K562 (cell line): ENCODE measurements at regions not wholly inside any gene's neighbourhood (a gene's known extent, or its start where the extent isn't known, plus 50 kb on each side); places are given as distances from the start of the nearest gene placed in this dataset.
A peak's percentile ranks its signal among the peaks of the same experiment; 100 is the strongest.

Source experiments
- CBX1 ChIP-seq: sonication (generic); IDR thresholded peaks from 2 replicates; pipeline ENCODE4 v1.6.1; 2016; ENCODE audit warnings: antibody characterized with exemption, low read depth, mild to moderate bottlenecking
- CHD2 ChIP-seq: IDR thresholded peaks from 2 replicates; pipeline ENCODE4 v1.6.1; 2011; ENCODE audit warnings: low read depth, low read length
- EP300 ChIP-seq: IDR thresholded peaks from 2 replicates; pipeline ENCODE4 v1.6.1; 2012; ENCODE audit warnings: low read length, improper control_type of control experiment
- MBD2 ChIP-seq: sonication (generic); IDR thresholded peaks from 2 replicates; pipeline ENCODE4 v1.6.1; 2016; ENCODE audit warnings: low read depth, borderline replicate concordance
- TOE1 ChIP-seq, 2 experiments: fragments of 450-650 bp in 1 of 2; sonication (generic) in 1 of 2; formaldehyde crosslinking in 1 of 2; IDR thresholded peaks; 2 replicates each; pipeline versions ENCODE4 v1.7.1 to v1.8.0; 2016 to 2022; ENCODE audit warnings: borderline replicate concordance in 2 of 2, mild to moderate bottlenecking in 2 of 2, antibody characterized with exemption in 1 of 2, inconsistent platforms in 1 of 2, low read depth in 1 of 2, missing genetic modification reagents in 1 of 2, moderate library complexity in 1 of 2
- YY1 ChIP-seq, 3 experiments: IDR thresholded peaks; 2 replicates each; pipeline ENCODE4 v1.6.1; 2011; ENCODE audit warnings: low read length in 2 of 3, mild to moderate bottlenecking in 2 of 3, moderate library complexity in 2 of 3, borderline replicate concordance in 1 of 3, control low read depth in 1 of 3, low read depth in 1 of 3; ENCODE audit not compliant: insufficient read depth in 3 of 3, insufficient replicate concordance in 2 of 3, control insufficient read depth in 1 of 3, insufficient read length in 1 of 3; ENCODE audit errors: extremely low read depth in 1 of 3
- TF ChIP-seq, protein P1 (sequence below): fragments of 250-450 bp; sonication (Bioruptor Pico); IDR thresholded peaks from 2 replicates; pipeline ENCODE4 v1.4.0; 2020; ENCODE audit warnings: mild to moderate bottlenecking, moderate library complexity, borderline replicate concordance
- TF ChIP-seq, protein P2 (sequence below): sonication (generic); formaldehyde crosslinking; IDR thresholded peaks from 2 replicates; pipeline ENCODE4 v1.8.0; 2023; ENCODE audit warnings: mild to moderate bottlenecking, missing genetic modification reagents
- TF ChIP-seq, protein P3 (sequence below): fragments of 450-650 bp; formaldehyde crosslinking; IDR thresholded peaks from 2 replicates; pipeline ENCODE4 v1.4.0; 2022; ENCODE audit warnings: missing genetic modification characterization
- TF ChIP-seq, protein P4 (sequence below): fragments of 250-450 bp; sonication (Bioruptor Pico); IDR thresholded peaks from 2 replicates; pipeline ENCODE4 v1.4.0; 2020

GRCh38 chr9:129413537-129414376, 207.1 kb downstream of the C9orf50 start (continued):
- TF ChIP-seq, protein P1, sequence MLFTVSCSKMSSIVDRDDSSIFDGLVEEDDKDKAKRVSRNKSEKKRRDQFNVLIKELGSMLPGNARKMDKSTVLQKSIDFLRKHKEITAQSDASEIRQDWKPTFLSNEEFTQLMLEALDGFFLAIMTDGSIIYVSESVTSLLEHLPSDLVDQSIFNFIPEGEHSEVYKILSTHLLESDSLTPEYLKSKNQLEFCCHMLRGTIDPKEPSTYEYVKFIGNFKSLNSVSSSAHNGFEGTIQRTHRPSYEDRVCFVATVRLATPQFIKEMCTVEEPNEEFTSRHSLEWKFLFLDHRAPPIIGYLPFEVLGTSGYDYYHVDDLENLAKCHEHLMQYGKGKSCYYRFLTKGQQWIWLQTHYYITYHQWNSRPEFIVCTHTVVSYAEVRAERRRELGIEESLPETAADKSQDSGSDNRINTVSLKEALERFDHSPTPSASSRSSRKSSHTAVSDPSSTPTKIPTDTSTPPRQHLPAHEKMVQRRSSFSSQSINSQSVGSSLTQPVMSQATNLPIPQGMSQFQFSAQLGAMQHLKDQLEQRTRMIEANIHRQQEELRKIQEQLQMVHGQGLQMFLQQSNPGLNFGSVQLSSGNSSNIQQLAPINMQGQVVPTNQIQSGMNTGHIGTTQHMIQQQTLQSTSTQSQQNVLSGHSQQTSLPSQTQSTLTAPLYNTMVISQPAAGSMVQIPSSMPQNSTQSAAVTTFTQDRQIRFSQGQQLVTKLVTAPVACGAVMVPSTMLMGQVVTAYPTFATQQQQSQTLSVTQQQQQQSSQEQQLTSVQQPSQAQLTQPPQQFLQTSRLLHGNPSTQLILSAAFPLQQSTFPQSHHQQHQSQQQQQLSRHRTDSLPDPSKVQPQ, result no peak
- TF ChIP-seq CHD2, result peak; percentile 38; the same call in 1 of the 2 replicates
- TF ChIP-seq, protein P2, sequence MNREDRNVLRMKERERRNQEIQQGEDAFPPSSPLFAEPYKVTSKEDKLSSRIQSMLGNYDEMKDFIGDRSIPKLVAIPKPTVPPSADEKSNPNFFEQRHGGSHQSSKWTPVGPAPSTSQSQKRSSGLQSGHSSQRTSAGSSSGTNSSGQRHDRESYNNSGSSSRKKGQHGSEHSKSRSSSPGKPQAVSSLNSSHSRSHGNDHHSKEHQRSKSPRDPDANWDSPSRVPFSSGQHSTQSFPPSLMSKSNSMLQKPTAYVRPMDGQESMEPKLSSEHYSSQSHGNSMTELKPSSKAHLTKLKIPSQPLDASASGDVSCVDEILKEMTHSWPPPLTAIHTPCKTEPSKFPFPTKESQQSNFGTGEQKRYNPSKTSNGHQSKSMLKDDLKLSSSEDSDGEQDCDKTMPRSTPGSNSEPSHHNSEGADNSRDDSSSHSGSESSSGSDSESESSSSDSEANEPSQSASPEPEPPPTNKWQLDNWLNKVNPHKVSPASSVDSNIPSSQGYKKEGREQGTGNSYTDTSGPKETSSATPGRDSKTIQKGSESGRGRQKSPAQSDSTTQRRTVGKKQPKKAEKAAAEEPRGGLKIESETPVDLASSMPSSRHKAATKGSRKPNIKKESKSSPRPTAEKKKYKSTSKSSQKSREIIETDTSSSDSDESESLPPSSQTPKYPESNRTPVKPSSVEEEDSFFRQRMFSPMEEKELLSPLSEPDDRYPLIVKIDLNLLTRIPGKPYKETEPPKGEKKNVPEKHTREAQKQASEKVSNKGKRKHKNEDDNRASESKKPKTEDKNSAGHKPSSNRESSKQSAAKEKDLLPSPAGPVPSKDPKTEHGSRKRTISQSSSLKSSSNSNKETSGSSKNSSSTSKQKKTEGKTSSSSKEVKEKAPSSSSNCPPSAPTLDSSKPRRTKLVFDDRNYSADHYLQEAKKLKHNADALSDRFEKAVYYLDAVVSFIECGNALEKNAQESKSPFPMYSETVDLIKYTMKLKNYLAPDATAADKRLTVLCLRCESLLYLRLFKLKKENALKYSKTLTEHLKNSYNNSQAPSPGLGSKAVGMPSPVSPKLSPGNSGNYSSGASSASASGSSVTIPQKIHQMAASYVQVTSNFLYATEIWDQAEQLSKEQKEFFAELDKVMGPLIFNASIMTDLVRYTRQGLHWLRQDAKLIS (CRISPR knock-in tag), result 0 out of 2 replicates have a peak, but pooled peaks have one; percentile 24
- peak; percentile 57; the same call in 1 of the 2 replicates for TF ChIP-seq EP300
- TF ChIP-seq, protein P3, sequence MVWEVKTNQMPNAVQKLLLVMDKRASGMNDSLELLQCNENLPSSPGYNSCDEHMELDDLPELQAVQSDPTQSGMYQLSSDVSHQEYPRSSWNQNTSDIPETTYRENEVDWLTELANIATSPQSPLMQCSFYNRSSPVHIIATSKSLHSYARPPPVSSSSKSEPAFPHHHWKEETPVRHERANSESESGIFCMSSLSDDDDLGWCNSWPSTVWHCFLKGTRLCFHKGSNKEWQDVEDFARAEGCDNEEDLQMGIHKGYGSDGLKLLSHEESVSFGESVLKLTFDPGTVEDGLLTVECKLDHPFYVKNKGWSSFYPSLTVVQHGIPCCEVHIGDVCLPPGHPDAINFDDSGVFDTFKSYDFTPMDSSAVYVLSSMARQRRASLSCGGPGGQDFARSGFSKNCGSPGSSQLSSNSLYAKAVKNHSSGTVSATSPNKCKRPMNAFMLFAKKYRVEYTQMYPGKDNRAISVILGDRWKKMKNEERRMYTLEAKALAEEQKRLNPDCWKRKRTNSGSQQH (CRISPR knock-in tag), result no peak
- peak; percentile 55; the same call in 1 of the 2 replicates for TF ChIP-seq TOE1 (IDR thresholded peaks at IDR 0.05; ENCODE audit: borderline replicate concordance)
- TF ChIP-seq TOE1 (CRISPR knock-in tag; IDR thresholded peaks at IDR 0.05; ENCODE audit: borderline replicate concordance, low read depth), result no peak
- TF ChIP-seq, protein P4, sequence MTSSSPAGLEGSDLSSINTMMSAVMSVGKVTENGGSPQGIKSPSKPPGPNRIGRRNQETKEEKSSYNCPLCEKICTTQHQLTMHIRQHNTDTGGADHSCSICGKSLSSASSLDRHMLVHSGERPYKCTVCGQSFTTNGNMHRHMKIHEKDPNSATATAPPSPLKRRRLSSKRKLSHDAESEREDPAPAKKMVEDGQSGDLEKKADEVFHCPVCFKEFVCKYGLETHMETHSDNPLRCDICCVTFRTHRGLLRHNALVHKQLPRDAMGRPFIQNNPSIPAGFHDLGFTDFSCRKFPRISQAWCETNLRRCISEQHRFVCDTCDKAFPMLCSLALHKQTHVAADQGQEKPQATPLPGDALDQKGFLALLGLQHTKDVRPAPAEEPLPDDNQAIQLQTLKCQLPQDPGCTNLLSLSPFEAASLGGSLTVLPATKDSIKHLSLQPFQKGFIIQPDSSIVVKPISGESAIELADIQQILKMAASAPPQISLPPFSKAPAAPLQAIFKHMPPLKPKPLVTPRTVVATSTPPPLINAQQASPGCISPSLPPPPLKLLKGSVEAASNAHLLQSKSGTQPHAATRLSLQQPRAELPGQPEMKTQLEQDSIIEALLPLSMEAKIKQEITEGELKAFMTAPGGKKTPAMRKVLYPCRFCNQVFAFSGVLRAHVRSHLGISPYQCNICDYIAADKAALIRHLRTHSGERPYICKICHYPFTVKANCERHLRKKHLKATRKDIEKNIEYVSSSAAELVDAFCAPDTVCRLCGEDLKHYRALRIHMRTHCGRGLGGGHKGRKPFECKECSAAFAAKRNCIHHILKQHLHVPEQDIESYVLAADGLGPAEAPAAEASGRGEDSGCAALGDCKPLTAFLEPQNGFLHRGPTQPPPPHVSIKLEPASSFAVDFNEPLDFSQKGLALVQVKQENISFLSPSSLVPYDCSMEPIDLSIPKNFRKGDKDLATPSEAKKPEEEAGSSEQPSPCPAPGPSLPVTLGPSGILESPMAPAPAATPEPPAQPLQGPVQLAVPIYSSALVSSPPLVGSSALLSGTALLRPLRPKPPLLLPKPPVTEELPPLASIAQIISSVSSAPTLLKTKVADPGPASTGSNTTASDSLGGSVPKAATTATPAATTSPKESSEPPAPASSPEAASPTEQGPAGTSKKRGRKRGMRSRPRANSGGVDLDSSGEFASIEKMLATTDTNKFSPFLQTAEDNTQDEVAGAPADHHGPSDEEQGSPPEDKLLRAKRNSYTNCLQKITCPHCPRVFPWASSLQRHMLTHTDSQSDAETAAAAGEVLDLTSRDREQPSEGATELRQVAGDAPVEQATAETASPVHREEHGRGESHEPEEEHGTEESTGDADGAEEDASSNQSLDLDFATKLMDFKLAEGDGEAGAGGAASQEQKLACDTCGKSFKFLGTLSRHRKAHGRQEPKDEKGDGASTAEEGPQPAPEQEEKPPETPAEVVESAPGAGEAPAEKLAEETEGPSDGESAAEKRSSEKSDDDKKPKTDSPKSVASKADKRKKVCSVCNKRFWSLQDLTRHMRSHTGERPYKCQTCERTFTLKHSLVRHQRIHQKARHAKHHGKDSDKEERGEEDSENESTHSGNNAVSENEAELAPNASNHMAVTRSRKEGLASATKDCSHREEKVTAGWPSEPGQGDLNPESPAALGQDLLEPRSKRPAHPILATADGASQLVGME (CRISPR knock-in tag), result peak; percentile 43; the same call in 1 of the 2 replicates
- TF ChIP-seq CBX1, result peak; percentile 71; the same call in 1 of the 2 replicates
- peak; percentile 59; the same call in 1 of the 2 replicates for TF ChIP-seq MBD2
- TF ChIP-seq YY1 (IDR thresholded peaks at IDR 0.05; ENCODE audit: borderline replicate concordance in 1 of 3, control insufficient read depth in 1 of 3, extremely low read depth in 1 of 3, insufficient read depth in 3 of 3, insufficient read length in 1 of 3, insufficient replicate concordance in 2 of 3, low read depth in 1 of 3, low read length in 2 of 3), result peak in 2 of 3 experiments; percentile 56 to 59
